Ascending aorta (tissue), 2 donors: ENCODE measurements at regions not wholly inside any gene's neighbourhood (a gene's known extent, or its start where the extent isn't known, plus 50 kb on each side); places are given as distances from the start of the nearest gene placed in this dataset.

Source experiments
- DNase-seq, 2 donors: peaks; one replicate each; pipeline ENCODE4 v3.0.0-alpha.2; 2019; ENCODE audit warnings: low spot score in 2 of 2
- H3K27ac ChIP-seq, 2 donors: fragments of 200-600 bp; sonication (generic); one replicate each; pipeline ENCODE4 v1.5.1; 2016 to 2017; ENCODE audit warnings: mild to moderate bottlenecking in 1 of 2
- H3K27me3 ChIP-seq: fragments of 200-600 bp; sonication (generic); one replicate; pipeline ENCODE4 v1.5.1; 2017
- H3K36me3 ChIP-seq, 2 donors: fragments of 200-600 bp; sonication (generic); one replicate each; pipeline ENCODE4 v1.5.1; 2016
- H3K4me1 ChIP-seq, 2 donors: fragments of 200-600 bp; sonication (generic); one replicate each; pipeline ENCODE4 v1.5.1; 2016 to 2017; ENCODE audit warnings: mild to moderate bottlenecking in 1 of 2
- H3K4me3 ChIP-seq, 2 donors: fragments of 200-600 bp; sonication (generic); one replicate each; pipeline ENCODE4 v1.5.1; 2016 to 2017; ENCODE audit warnings: mild to moderate bottlenecking in 1 of 2
- H3K9me3 ChIP-seq, 2 donors: fragments of 200-600 bp; sonication (generic); one replicate each; pipeline ENCODE4 v1.5.1; 2016
- intact Hi-C: fragments of 100-400 bp; cut with DNase I; formaldehyde crosslinking; loops from one replicate; pipeline ENCODE4 v1.15.1; 2023
- TF ChIP-seq, protein P1 (sequence below), 3 experiments: fragments of 200-600 bp in 2 of 3; fragments of 450-650 bp in 1 of 3; sonication (generic) in 2 of 3; IDR thresholded peaks; one replicate each; pipeline ENCODE4 v1.5.1; 2016 to 2019; ENCODE audit warnings: antibody characterized with exemption in 3 of 3, mild to moderate bottlenecking in 1 of 3, moderate library complexity in 1 of 3

DNA sequence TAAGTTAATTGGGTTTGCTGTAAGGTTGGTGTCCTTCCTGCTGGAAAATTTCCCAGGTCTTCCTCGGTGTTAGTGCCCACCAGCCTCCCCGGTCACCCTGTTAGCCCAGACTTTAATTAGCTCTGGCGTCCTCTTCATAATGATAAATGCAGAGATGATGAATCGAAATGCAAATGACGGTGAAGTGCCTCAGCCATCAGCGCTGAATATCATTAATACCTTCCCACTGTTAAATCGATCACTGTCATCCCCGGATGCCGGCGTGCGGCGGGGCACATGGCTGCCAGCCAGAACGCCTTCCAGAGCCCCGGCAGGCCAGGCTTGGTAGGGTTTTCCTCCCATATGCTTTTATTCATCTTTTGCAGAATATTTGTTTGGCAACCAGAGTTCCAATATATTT, 204.5 kb downstream of the IRX2 start:
- Histone ChIP-seq H3K36me3 (no peaks in the 10 kb centered on the region), H3K4me3 (no peak overlapping the region), H3K4me1 (no peaks in the 10 kb centered on the region), H3K27ac (no peak overlapping the region), H3K9me3 (no peaks in the 10 kb centered on the region), H3K27me3 (no peaks in the 10 kb centered on the region)
- DNase-seq, result no peak
- intact Hi-C loops, result no loop called here
- TF ChIP-seq, protein P1, sequence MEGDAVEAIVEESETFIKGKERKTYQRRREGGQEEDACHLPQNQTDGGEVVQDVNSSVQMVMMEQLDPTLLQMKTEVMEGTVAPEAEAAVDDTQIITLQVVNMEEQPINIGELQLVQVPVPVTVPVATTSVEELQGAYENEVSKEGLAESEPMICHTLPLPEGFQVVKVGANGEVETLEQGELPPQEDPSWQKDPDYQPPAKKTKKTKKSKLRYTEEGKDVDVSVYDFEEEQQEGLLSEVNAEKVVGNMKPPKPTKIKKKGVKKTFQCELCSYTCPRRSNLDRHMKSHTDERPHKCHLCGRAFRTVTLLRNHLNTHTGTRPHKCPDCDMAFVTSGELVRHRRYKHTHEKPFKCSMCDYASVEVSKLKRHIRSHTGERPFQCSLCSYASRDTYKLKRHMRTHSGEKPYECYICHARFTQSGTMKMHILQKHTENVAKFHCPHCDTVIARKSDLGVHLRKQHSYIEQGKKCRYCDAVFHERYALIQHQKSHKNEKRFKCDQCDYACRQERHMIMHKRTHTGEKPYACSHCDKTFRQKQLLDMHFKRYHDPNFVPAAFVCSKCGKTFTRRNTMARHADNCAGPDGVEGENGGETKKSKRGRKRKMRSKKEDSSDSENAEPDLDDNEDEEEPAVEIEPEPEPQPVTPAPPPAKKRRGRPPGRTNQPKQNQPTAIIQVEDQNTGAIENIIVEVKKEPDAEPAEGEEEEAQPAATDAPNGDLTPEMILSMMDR (IDR thresholded peaks at IDR 0.05), result no peak

DNA sequence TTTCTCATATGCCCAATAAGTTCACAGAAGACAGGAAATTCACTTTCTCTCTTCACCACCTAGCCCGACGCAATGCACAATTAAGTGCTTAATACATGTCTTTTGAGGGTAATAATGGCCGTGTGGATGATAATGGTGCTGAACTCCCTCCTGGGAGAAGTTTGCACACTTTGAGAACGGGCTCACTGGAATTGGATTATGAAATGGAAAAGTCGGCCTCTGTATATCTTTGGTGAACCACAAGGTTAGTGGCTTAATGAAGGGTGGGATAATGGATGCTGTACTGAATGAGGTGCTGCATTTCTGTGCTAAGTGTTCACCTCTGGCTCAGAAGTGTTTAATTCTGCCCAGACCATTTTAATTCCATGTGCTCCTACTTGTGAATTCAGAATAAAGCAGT, 207.5 kb downstream of the IRX2 start:
- H3K27ac ChIP-seq, result no peak overlapping the region
- DNase-seq, result no peak
- no peaks in the 10 kb centered on the region for H3K4me1 ChIP-seq
- no peaks in the 10 kb centered on the region for H3K36me3 ChIP-seq
- intact Hi-C loops, result no loop called here
- TF ChIP-seq, protein P1 (IDR thresholded peaks at IDR 0.05), result no peak
- no peaks in the 10 kb centered on the region for H3K9me3 ChIP-seq
- H3K4me3 ChIP-seq, result no peak overlapping the region
- H3K27me3 ChIP-seq, result no peaks in the 10 kb centered on the region

DNA sequence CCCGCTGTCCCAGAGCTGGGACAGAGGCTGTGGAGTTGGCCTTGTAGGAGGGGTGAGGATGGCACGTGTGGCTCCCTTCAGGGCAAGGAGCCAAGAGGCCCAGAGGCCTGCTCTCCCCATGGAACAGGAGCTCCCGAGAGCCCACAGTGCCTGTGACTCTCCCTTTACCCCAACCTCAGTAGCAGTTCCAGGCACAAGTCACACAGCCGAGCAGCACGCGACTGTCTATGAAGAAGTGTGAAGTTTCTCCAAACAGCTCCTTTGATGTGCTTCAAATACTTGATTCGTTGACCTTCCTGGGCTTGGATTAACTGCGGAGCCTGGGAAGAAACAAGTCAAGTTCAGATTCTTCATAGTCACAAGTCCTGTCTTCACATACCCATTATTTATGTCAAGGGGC, 208.7 kb downstream of the IRX2 start:
- no peak overlapping the region for H3K4me3 ChIP-seq
- DNase-seq, result no peak
- no peak overlapping the region for H3K27ac ChIP-seq
- no peaks in the 10 kb centered on the region for H3K36me3 ChIP-seq
- H3K4me1 ChIP-seq, result no peaks in the 10 kb centered on the region
- TF ChIP-seq, protein P1 (IDR thresholded peaks at IDR 0.05), result no peak
- H3K27me3 ChIP-seq, result no peaks in the 10 kb centered on the region
- intact Hi-C loops, result no loop called here
- H3K9me3 ChIP-seq, result no peaks in the 10 kb centered on the region

DNA sequence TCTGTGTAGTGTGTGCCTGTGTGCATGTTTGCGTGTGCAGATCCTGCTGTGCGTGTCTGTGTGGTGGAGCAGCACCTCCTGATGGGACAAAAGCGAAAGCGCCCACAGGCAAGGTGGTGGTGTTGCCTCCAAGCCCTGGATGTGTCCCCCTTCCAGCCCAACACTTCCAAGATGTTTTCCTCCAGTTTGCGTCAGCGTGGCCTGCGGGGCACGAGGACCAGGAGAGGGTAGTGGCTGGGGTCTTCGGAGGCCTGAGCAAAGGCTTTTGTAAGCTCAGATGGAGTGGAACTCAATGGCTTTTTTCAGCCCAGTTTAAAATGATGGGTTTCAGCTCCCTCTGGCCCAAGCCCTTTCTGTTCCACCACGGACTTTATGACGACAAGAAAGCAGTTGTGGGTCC, 209.5 kb downstream of the IRX2 start:
- DNase-seq, result no peak
- TF ChIP-seq, protein P1 (IDR thresholded peaks at IDR 0.05), result no peak
- Histone ChIP-seq H3K36me3 (no peaks in the 10 kb centered on the region), H3K9me3 (no peaks in the 10 kb centered on the region), H3K27ac (no peak overlapping the region), H3K27me3 (no peaks in the 10 kb centered on the region), H3K4me3 (no peak overlapping the region), H3K4me1 (no peaks in the 10 kb centered on the region)
- intact Hi-C loops, result no loop called here

DNA sequence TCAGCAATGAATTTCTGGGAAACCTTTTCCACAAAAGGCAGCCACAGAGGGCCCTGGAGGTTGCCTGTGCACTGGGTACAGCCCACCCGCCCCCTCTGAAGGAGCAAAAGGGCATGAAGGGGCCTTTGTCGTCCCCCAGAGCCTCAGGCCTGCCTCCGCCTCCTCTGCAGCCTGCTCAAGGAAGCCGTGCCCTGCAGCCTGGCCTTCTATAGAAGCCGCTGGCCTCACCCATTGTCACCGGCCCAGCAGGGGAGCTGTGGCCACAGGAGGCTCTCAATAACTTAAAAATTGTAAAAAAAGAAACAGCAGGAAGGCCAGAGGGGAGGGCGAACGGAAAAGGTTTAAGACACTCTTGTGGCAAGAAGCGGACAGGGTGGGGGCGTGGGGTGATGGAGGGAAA, 213.3 kb downstream of the IRX2 start:
- intact Hi-C loops, result no loop called here
- H3K27ac ChIP-seq, result no peak overlapping the region
- no peaks in the 10 kb centered on the region for H3K9me3 ChIP-seq
- H3K4me1 ChIP-seq, result no peaks in the 10 kb centered on the region
- no peaks in the 10 kb centered on the region for H3K36me3 ChIP-seq
- H3K27me3 ChIP-seq, result no peaks in the 10 kb centered on the region
- TF ChIP-seq, protein P1 (IDR thresholded peaks at IDR 0.05), result no peak
- no peak for DNase-seq
- H3K4me3 ChIP-seq, result no peak overlapping the region
